NCI-H774 (cell line): ENCODE measurements at regions not wholly inside any gene's neighbourhood (a gene's known extent, or its start where the extent isn't known, plus 50 kb on each side); places are given as distances from the start of the nearest gene placed in this dataset.

Source experiments
- DNase-seq: peaks from one replicate; lab custom pipeline; 2025; lab: John Stamatoyannopoulos, UW

- no peak for DNase-seq
These were observed 559.8 kb upstream of the TYRP1 start for GRCh38 chr9:12133416-12133815.

DNA sequence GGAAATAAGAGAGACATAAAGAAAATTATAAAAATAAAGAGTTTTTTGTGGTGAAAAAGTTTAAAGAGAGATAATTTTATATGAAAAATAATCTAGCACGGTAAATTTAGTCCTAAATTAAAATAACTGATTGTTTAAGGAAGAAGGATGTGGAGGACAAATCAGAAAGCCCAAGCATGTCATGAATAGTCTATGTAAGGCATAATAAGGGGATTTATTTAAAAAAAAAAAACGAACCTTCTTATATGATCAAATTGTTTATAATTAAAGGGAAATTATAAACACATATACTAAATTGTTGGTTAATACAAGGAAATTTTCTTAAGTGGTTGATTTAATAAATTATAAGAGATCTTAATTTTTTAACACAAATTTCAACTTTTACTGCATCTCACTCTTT lies 551.8 kb upstream of the TYRP1 start:
- no peak for DNase-seq

DNA sequence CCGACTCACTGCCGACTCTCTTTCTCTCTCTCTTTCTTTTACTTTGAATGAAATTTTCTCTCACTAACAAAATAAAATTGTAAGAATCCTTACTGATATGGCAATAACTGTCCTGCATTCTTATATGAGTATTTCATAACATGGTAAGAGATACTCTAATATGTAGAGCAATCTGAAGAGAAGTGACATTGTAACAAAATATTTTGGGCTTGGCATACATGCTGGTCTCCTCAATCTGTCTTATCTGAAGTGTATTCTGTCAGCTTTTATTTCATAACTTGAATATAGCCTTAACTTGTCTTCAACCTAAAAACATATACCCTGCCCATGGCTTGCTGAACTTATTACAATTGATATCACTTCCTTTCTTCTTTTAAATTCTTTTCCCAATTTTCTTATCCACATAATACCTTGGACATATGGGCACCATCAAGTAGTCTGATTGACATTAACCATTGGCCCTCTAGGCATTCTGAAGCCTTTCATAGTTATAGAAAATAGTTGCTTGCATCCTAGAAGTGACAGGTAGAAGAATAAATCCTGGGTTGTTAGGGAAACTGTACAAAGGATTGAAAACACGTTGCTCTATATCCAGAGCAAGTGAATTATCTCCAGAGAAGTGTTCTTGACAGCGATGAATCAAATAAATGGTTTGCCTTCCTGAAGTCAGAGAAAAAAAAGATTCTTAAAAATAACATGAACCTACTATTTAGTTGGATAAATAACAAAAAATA lies 537.6 kb upstream of the TYRP1 start:
- DNase-seq = no peak

- DNase-seq = no peak
These were observed 530.9 kb upstream of the TYRP1 start for GRCh38 chr9:12162181-12162815.

DNA sequence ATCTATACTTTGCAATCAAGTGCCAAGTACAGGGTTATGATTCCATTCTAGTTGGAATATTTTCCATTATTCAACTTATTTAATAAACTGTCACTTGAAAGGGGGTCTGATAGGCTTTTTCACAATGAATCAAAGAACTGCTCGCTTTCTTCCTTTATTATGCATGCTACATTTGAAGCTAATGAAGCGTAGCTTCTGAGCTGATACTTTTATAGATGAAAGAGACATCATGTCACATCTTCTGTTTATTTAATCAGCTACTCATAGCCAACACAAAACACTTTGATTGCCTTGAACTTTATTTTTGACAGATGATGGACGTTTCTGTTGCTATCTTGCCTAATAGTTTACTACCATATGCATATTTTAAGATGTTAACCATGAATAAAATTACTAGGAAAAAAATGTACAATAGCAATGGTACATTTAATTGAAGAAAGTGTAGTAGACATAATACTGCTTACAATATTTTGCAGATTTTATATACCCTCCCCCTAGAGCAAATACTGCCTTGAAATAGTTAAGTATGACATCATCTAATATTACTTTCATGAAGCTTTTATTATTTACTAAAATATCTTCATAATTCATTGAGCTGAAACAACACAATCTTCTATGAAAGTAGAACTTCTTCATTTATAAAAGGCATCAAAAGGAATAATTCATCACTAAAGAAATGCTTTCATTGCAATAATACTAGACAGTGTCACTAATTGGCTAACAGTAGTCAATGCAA lies 529.3 kb upstream of the TYRP1 start:
- no peak for DNase-seq

GRCh38 chr9:12166518-12166917 lies 526.7 kb upstream of the TYRP1 start:
- no peak for DNase-seq

DNA sequence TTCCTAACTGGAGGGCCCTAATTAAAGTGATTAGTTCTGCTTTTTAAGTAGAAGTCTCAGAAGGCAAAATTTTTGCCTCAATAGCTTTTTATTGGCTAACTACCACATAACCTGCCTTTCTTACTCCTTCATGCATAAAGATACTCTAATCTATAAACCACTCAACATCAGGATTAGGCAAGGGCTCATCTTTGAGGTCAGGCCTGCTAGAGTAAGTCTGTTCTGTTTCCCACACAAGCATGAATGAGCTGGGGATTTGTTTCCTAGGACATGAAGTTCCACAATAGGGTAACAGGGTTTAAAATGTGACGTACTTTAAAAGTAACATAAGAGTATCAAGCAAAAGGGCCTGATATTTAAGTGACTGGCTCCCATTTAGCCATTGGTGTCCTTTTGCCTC lies 522.7 kb upstream of the TYRP1 start:
- no peak for DNase-seq

DNA sequence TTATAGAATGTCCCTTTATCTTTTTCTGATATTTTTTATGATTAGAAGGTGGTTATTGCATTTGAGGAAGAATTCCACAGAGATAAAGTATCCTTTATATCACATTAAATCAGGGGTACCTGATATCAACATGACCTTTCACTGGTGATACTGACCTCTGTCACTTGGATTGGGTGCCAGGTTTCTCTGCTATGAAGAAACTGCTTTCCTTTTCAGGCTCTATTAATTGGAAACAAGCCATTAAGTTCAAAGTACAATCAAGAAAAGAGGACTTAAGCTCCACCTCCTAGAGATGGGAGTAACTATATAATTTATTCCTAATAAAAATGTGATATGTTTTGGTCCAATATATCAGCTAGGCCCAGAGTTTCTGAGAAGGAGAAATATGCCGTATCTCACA lies 514.6 kb upstream of the TYRP1 start:
- no peak for DNase-seq

GRCh38 chr9:12182806-12183205 lies 510.4 kb upstream of the TYRP1 start:
- no peak for DNase-seq

DNA sequence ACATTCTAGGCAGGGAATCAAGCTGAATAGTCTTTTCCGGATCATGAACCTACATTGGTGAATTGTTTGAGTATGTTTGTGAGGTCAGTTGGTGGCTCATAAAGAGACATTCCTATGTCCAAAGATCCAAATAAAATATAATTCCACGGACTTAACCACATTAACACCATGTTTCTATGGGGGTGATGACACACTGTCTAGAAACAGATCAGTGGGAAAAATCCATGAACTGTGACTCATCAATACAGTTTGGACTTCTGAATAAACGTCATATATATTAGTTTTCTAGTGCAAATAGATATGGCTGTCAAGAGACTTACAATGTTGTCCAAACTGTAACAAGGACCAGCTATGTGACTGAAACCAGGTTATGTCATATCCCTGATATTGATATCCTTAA lies 509.9 kb upstream of the TYRP1 start:
- no peak for DNase-seq

DNA sequence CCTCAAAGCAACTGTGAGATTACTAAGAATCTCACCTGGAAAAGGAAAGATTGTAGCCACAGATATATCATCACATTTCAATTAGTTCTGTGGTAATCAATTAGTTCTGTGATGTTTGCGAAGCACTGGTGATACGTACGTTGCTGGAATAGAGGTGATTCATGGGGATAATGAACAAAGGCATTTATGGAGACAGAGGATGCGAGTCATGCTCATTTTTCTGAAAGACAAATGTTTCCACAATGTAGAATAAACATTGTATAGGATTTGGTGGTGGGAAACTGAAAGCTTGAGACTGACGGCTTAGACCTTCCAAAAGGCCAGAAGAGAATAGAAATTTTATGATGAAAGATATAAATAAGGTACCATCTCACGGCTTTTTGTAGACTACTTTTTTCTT lies 507.3 kb upstream of the TYRP1 start:
- DNase-seq = no peak

DNA sequence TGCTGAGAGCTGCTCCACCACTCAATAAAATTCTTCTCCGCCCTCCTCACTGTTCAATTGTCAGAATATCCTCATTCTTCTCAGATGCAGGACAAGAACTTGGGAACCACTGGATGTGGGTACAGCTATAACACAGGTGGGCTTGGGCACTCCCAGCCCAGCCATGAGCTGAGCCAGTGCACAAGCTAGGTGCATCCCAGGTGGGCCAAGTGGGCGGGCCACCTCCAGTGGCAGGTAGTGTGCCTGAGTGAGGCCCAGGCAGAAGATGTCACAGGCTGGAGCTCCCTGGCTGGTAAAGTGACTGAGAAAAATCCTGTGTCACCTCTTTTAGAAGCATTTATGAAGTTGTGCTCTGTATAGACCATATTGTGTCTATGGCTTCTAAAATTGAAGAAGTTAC lies 501.6 kb upstream of the TYRP1 start:
- no peak for DNase-seq

GRCh38 chr9:12194731-12195130 lies 498.5 kb upstream of the TYRP1 start:
- no peak for DNase-seq

DNA sequence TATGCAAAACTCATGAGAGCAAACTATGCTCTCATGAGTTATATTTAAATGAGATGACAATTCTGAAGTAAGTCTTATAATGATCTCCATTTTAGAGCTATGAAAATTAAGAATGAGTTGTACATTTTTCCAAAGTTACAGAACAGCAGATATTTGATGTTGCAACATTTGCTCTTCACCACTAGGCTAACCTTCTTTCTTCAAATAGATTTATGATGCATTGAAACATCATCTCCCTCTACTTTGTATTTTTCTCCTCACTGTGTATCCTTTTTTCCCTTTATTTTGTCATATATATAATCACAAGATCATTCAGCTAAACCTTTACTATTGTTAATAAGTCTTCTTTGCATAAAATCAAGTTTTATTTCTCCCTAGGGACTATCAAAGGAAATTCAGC lies 497.7 kb upstream of the TYRP1 start:
- DNase-seq = no peak

DNA sequence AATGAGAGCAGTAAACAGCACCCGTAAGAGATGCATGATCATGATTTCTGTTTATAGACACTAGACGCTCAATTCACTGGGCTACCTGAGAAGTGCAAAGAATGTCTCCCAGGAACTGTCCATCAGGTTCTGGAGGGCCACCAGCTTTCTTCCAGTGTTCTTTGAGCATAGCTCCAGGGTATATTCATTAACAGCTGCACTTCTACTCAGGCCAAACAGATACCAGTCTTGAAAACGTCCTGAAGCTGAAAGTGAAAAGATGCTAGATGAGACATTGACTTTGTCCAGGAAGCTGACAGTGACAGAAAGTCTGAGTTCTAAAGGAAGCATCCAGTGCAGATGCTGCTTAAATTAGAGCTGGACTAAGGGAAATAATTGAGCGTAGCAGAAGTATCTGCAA lies 488.7 kb upstream of the TYRP1 start:
- DNase-seq = no peak

GRCh38 chr9:12212860-12213259 lies 480.3 kb upstream of the TYRP1 start:
- no peak for DNase-seq

- DNase-seq = no peak
These were observed 471.7 kb upstream of the TYRP1 start for GRCh38 chr9:12221470-12221869.

DNA sequence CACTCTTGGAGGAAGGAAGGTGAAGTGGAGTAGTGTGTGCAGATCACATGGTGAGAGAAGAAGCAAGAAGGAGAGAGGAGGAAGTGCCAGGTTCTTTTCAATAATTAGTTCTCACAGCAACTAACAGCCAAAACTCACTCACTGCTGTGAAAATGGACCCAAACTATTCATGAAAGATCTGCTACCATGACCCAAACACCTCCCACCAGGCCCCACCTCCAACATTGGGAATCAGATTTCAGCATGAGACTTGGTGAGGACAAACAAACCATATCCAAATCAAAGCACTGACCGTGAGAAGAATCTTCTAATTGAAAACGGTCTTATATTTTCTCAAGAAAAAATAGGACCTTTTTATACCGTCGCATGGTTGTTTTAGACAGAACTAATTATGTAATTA lies 468.7 kb upstream of the TYRP1 start:
- no peak for DNase-seq

DNA sequence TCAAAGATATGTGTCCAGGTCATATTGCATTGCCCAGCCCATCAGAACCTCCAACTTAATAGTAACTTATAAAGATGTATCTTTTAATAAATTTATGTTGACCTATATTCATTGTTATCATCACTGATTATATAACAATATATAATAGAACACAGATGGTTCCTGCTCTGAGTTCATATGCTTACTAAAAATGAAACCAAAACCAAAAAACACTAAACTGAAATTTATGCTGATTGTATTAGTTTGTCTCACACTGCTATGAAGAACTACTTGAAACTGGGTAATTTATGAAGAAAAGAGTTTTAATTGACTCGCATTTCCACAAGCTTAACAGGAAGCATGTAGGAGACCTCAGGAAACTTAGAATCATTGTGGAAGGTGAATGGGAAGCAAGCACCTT lies 462.5 kb upstream of the TYRP1 start:
- DNase-seq = no peak

GRCh38 chr9:12231832-12232231 lies 461.4 kb upstream of the TYRP1 start:
- DNase-seq = no peak

DNA sequence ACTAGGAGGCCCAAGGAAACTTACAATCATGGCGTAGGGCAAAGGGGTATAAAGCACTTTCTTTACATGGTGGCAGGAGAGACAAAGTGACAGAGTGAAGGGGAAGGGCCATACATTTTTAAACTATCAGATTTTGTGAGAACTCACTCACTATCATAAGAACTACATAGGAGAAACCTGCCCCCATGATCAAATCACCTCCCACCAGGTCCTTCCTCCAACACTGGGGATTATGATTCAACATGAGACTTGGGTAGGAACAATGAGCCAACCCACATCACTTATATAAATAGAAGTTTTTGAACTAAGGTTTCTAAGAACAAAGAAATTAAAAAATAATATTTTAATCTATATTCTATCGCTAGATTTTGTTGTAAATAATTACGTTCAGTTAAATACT lies 460.3 kb upstream of the TYRP1 start:
- no peak for DNase-seq

DNA sequence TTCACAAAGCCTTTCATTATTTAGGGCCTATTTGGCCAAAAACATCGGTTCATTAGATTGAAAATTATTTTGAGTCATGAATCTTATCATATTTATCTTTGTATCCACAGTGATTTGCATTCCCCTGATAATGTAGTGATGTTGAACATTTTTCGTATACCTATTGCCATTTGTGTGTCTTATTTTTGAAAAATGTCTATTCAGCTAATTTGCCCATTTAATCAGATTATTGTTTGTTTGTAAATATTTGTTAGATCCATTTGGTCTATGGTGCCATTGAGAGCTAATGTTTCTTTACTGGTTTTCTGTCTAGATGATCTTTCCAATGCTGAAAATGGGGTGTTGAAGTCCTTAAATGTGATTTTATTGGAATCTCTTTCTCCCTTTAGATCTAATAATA lies 439.2 kb upstream of the TYRP1 start:
- no peak for DNase-seq

- no peak for DNase-seq
These were observed 426.4 kb upstream of the TYRP1 start for GRCh38 chr9:12266758-12267157.
